Gastrocnemius medialis (tissue), 4 donors: ENCODE measurements at regions not wholly inside any gene's neighbourhood (a gene's known extent, or its start where the extent isn't known, plus 50 kb on each side); places are given as distances from the start of the nearest gene placed in this dataset.

Experiments used
- POLR2A ChIP-seq, 2 donors: fragments of 450-650 bp; IDR thresholded peaks; one replicate each; pipeline ENCODE4 v1.6.1; 2017; ENCODE audit warnings: antibody characterized with exemption in 2 of 2, mild to moderate bottlenecking in 2 of 2, moderate library complexity in 2 of 2
- TF ChIP-seq, protein P1 (sequence below), 5 experiments: fragments of 450-650 bp in 3 of 5; fragments of 200-600 bp in 2 of 5; sonication (generic) in 2 of 5; IDR thresholded peaks in 4 of 5; conservative IDR thresholded peaks in 1 of 5; 1 replicate in 4 of 5; 2 replicates in 1 of 5; pipeline ENCODE4 v1.5.1; 2016 to 2019; ENCODE audit warnings: antibody characterized with exemption in 5 of 5, mild to moderate bottlenecking in 3 of 5, moderate library complexity in 3 of 5

DNA sequence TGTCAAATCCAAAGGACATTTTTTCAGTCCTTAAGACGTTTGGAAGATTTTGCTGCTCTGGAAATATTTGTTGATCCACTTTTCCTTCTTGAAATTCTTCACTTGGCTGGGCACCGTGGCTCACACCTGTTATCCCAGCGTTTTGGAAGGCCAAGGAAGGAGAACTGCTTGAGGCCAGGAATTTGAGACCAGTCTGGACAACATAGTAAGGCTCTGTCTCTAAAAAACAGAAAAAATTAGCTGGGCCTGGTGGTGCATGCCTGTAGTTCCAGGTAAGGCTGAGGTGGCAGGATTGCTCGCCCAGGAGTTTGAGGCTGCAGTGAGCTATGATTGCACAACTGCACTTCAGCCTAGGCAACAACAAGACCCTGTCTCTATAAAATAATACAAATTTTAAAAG, 173.9 kb upstream of the MITF start:
- TF ChIP-seq, protein P1, sequence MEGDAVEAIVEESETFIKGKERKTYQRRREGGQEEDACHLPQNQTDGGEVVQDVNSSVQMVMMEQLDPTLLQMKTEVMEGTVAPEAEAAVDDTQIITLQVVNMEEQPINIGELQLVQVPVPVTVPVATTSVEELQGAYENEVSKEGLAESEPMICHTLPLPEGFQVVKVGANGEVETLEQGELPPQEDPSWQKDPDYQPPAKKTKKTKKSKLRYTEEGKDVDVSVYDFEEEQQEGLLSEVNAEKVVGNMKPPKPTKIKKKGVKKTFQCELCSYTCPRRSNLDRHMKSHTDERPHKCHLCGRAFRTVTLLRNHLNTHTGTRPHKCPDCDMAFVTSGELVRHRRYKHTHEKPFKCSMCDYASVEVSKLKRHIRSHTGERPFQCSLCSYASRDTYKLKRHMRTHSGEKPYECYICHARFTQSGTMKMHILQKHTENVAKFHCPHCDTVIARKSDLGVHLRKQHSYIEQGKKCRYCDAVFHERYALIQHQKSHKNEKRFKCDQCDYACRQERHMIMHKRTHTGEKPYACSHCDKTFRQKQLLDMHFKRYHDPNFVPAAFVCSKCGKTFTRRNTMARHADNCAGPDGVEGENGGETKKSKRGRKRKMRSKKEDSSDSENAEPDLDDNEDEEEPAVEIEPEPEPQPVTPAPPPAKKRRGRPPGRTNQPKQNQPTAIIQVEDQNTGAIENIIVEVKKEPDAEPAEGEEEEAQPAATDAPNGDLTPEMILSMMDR (IDR thresholded peaks at IDR 0.05 in 4 of 5, conservative IDR thresholded peaks at IDR 0.05 in 1 of 5): no peak
- TF ChIP-seq POLR2A (IDR thresholded peaks at IDR 0.05): no peak
